ENCODE measurements at regions not wholly inside any gene's neighbourhood (a gene's known extent, or its start where the extent isn't known, plus 50 kb on each side); places are given as distances from the start of the nearest gene placed in this dataset.
"Not testable (repeated sequence)": the region's sequence is repeated elsewhere in the genome, so short reads cannot be mapped to it uniquely, and the experiment has no call there.

- no peak for DNase-seq (ENCODE audit: low spot score)
Observed at GRCh38 chr5:54821445-54822323, 163.7 kb downstream of the ESM1 start.

GRCh38 chr5:54820346-54821134 is 164.9 kb downstream of the ESM1 start:
- no peak for DNase-seq (ENCODE audit: low spot score)

- peak; percentile 12 for DNase-seq (ENCODE audit: low spot score)
Observed at GRCh38 chr5:54807421-54807820, 178.0 kb downstream of the ESM1 start.

GRCh38 chr5:54804521-54804920 is 180.9 kb downstream of the ESM1 start:
- no peak for DNase-seq (ENCODE audit: low spot score)

GRCh38 chr5:54804086-54804485 is 181.3 kb downstream of the ESM1 start:
- no peak for DNase-seq (ENCODE audit: low spot score)

- no peak for DNase-seq (ENCODE audit: low spot score)
Observed at GRCh38 chr5:54803471-54804011, 181.9 kb downstream of the ESM1 start.

- DNase-seq (ENCODE audit: low spot score): no peak
Observed at GRCh38 chr5:54799645-54800044, 185.7 kb downstream of the ESM1 start.

GRCh38 chr5:54795777-54796176 is 189.6 kb downstream of the ESM1 start:
- no peak for DNase-seq (ENCODE audit: low spot score)

- DNase-seq (ENCODE audit: low spot score): no peak
Observed at GRCh38 chr5:54795284-54795683, 190.1 kb downstream of the ESM1 start.

- DNase-seq (ENCODE audit: low spot score): no peak
Observed at GRCh38 chr5:54794135-54794975, 191.0 kb downstream of the ESM1 start.

- no peak for DNase-seq (ENCODE audit: low spot score)
Observed at GRCh38 chr5:54793468-54794134, 191.8 kb downstream of the ESM1 start.

- no peak for DNase-seq (ENCODE audit: low spot score)
Observed at GRCh38 chr5:54792611-54793404, 192.6 kb downstream of the ESM1 start.

GRCh38 chr5:54787910-54788309 is 197.5 kb downstream of the ESM1 start:
- not testable (repeated sequence) for DNase-seq (ENCODE audit: low spot score)

- no peak for DNase-seq (ENCODE audit: low spot score)
Observed at GRCh38 chr5:54785729-54786591, 199.4 kb downstream of the ESM1 start.

- DNase-seq (ENCODE audit: low spot score): no peak
Observed at GRCh38 chr5:54778783-54779182, 206.6 kb downstream of the ESM1 start.

GRCh38 chr5:54775645-54776044 is 209.7 kb downstream of the ESM1 start:
- DNase-seq (ENCODE audit: low spot score): no peak

GRCh38 chr5:54774281-54775170 is 210.9 kb downstream of the ESM1 start:
- no peak for DNase-seq (ENCODE audit: low spot score)

GRCh38 chr5:54772684-54773083 is 212.7 kb downstream of the ESM1 start:
- DNase-seq (ENCODE audit: low spot score): no peak

GRCh38 chr5:54772231-54772630 is 213.2 kb downstream of the ESM1 start:
- no peak for DNase-seq (ENCODE audit: low spot score)
